ENCODE measurements at regions not wholly inside any gene's neighbourhood (a gene's known extent, or its start where the extent isn't known, plus 50 kb on each side); places are given as distances from the start of the nearest gene placed in this dataset.

GRCh38 chr20:59376109-59376841 is 75.9 kb downstream of the EDN3 start:
- DNase-seq: no peak

GRCh38 chr20:59376998-59377397 is 76.6 kb downstream of the EDN3 start:
- DNase-seq: no peak

GRCh38 chr20:59377842-59378241 is 77.4 kb downstream of the EDN3 start:
- no peak for DNase-seq

GRCh38 chr20:59378396-59378795 is 78.0 kb downstream of the EDN3 start:
- DNase-seq: no peak

- DNase-seq: no peak
Observed at GRCh38 chr20:59378966-59379365, 78.6 kb downstream of the EDN3 start.

- DNase-seq: no peak
Observed at GRCh38 chr20:59381689-59382088, 81.3 kb downstream of the EDN3 start.

- no peak for DNase-seq
Observed at GRCh38 chr20:59382157-59382725, 81.8 kb downstream of the EDN3 start.

GRCh38 chr20:59382907-59383306 is 82.5 kb downstream of the EDN3 start:
- no peak for DNase-seq

GRCh38 chr20:59385038-59385437 is 84.6 kb downstream of the EDN3 start:
- DNase-seq: no peak

- no peak for DNase-seq
Observed at GRCh38 chr20:59385480-59385879, 85.1 kb downstream of the EDN3 start.

- DNase-seq: no peak
Observed at GRCh38 chr20:59386809-59387208, 86.4 kb downstream of the EDN3 start.

- DNase-seq: no peak
Observed at GRCh38 chr20:59387891-59388290, 87.5 kb downstream of the EDN3 start.

- DNase-seq: no peak
Observed at GRCh38 chr20:59388402-59388801, 88.0 kb downstream of the EDN3 start.

- no peak for DNase-seq
Observed at GRCh38 chr20:59390437-59390836, 90.0 kb downstream of the EDN3 start.

GRCh38 chr20:59391975-59392374 is 91.6 kb downstream of the EDN3 start:
- DNase-seq: no peak

- no peak for DNase-seq
Observed at GRCh38 chr20:59392736-59393135, 92.3 kb downstream of the EDN3 start.

- DNase-seq: no peak
Observed at GRCh38 chr20:59393142-59393541, 92.7 kb downstream of the EDN3 start.

- no peak for DNase-seq
Observed at GRCh38 chr20:59395729-59396128, 95.3 kb downstream of the EDN3 start.

GRCh38 chr20:59398537-59399205 is 98.3 kb downstream of the EDN3 start:
- no peak for DNase-seq

GRCh38 chr20:59399426-59400099 is 99.2 kb downstream of the EDN3 start:
- DNase-seq: no peak

- no peak for DNase-seq
Observed at GRCh38 chr20:59400708-59401107, 100.3 kb downstream of the EDN3 start.

- no peak for DNase-seq
Observed at GRCh38 chr20:59402681-59403080, 102.3 kb downstream of the EDN3 start.

GRCh38 chr20:59403261-59403961 is 103.0 kb downstream of the EDN3 start:
- DNase-seq: peak; percentile 30 to 33

All from inflammatory macrophage (primary cell).